ENCODE measurements at regions not wholly inside any gene's neighbourhood (a gene's known extent, or its start where the extent isn't known, plus 50 kb on each side); places are given as distances from the start of the nearest gene placed in this dataset.

DNA sequence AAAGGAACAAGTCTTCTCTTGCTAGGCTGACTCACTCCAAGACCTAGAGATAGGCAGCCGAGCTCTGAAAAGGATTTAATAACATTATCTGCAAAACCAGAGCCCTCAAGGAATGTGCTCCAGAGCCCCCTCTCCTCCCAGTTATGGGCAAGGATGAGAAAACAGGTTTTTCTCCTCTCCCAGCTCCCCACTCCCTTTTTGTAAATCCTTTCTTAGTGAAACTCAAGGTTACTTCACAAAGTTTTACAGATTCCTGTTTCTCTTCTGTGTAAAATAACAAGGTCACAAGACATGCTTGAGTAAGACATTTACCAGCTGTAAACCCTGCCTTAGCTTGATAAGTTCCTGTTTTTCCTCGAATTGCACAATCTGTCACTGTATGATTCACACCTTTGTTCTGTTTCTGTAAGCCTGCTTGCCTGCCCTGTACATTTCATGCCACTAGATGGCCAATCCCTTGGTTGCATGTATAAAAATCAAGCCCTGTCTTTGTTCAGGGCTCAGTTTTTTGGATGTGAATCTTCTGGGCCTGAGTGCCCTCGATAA is 489.4 kb downstream of the KCNA4 start:
- TF ChIP-seq, protein P1, sequence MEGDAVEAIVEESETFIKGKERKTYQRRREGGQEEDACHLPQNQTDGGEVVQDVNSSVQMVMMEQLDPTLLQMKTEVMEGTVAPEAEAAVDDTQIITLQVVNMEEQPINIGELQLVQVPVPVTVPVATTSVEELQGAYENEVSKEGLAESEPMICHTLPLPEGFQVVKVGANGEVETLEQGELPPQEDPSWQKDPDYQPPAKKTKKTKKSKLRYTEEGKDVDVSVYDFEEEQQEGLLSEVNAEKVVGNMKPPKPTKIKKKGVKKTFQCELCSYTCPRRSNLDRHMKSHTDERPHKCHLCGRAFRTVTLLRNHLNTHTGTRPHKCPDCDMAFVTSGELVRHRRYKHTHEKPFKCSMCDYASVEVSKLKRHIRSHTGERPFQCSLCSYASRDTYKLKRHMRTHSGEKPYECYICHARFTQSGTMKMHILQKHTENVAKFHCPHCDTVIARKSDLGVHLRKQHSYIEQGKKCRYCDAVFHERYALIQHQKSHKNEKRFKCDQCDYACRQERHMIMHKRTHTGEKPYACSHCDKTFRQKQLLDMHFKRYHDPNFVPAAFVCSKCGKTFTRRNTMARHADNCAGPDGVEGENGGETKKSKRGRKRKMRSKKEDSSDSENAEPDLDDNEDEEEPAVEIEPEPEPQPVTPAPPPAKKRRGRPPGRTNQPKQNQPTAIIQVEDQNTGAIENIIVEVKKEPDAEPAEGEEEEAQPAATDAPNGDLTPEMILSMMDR (IDR thresholded peaks at IDR 0.05), result no peak
- no peak for TF ChIP-seq POLR2AphosphoS5 (IDR thresholded peaks at IDR 0.05)
- TF ChIP-seq POLR2A (IDR thresholded peaks at IDR 0.05), result no peak

Data from breast epithelium (tissue), 3 donors.